ENCODE measurements at regions not wholly inside any gene's neighbourhood (a gene's known extent, or its start where the extent isn't known, plus 50 kb on each side); places are given as distances from the start of the nearest gene placed in this dataset.

DNA sequence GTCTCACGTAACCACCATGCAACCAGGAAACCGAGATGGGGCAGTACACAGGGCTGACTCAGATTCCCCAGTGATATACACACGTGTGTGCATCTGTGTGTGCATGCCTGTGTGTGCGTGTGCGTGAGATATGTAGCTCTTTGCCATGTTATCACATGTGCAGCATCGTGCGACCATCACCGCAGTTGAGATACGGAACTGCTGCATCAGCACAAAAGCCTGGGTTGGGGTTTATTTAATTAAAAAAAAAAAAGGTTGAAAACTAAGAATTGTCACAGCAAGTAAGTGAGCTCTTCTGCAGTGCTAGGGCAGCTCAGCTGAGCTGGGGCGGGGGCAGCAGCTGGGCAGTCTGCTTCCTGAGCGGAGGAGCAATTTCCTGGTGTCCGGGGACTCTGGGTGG lies 152.5 kb downstream of the RBFOX3 start:
- H3K9me3 Mint-ChIP-seq = no peaks in the 10 kb centered on the region
- H3K4me1 Mint-ChIP-seq = no peaks in the 10 kb centered on the region
- peaks cover 67% of the 10 kb centered on the region for H3K27me3 Mint-ChIP-seq (ENCODE audit: low read depth)
- no peak overlapping the region for H3K27ac Mint-ChIP-seq
- TF ChIP-seq, protein P1, sequence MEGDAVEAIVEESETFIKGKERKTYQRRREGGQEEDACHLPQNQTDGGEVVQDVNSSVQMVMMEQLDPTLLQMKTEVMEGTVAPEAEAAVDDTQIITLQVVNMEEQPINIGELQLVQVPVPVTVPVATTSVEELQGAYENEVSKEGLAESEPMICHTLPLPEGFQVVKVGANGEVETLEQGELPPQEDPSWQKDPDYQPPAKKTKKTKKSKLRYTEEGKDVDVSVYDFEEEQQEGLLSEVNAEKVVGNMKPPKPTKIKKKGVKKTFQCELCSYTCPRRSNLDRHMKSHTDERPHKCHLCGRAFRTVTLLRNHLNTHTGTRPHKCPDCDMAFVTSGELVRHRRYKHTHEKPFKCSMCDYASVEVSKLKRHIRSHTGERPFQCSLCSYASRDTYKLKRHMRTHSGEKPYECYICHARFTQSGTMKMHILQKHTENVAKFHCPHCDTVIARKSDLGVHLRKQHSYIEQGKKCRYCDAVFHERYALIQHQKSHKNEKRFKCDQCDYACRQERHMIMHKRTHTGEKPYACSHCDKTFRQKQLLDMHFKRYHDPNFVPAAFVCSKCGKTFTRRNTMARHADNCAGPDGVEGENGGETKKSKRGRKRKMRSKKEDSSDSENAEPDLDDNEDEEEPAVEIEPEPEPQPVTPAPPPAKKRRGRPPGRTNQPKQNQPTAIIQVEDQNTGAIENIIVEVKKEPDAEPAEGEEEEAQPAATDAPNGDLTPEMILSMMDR (IDR thresholded peaks at IDR 0.05; ENCODE audit: unreplicated experiment) = no peak
- no peaks in the 10 kb centered on the region for H3K36me3 Mint-ChIP-seq
- DNase-seq (ENCODE audit: low spot score in 2 of 2, unreplicated experiment in 2 of 2) = no peak
- no peak overlapping the region for H3K4me3 Mint-ChIP-seq

DNA sequence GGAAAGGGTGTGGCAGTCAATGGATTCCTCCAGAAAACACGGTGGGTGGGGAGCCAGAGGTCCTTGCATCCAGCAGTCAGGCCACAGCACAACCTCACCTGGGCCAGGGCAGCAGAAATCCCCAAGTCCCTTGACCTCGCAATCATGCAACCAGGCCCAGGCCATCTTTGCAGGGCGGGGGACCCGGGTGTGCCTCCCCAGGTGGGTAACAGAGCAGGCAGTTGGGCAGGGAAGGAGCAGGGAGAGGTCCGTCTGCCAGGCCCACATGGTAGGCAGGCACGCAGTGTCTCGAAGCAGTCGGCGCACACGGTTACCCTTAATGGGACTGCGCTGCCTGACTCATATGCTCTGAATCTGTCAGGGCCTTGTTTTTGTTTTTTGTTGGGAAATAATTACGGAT lies 153.0 kb downstream of the RBFOX3 start:
- TF ChIP-seq, protein P1 (IDR thresholded peaks at IDR 0.05; ENCODE audit: unreplicated experiment) = no peak
- Mint-ChIP-seq H3K4me1 (no peaks in the 10 kb centered on the region), H3K27ac (no peak overlapping the region), H3K27me3 (ENCODE audit: low read depth) (peaks cover 72% of the 10 kb centered on the region), H3K36me3 (no peaks in the 10 kb centered on the region), H3K4me3 (no peak overlapping the region), H3K9me3 (no peaks in the 10 kb centered on the region)
- no peak for DNase-seq (ENCODE audit: low spot score in 2 of 2, unreplicated experiment in 2 of 2)

DNA sequence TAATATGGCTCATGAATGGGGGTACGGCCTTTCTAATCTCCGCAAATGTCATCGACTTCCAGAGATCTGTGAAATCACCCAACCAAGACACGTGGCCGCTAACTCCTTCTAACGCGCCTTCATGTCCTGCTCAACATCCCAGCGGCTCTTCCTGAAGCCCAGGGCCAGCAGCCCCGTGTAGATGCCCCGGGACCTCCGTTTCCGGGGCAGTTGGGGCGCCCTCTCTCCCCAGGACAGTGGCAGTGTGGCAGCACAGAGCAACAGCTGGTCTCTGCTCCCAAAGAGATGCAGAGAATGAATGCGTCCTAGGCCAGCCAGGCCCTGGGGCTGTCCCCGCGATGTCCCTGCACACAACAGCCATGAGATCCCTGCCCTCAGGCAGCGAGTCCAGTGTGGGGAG lies 153.5 kb downstream of the RBFOX3 start:
- Mint-ChIP-seq H3K4me1 (no peaks in the 10 kb centered on the region), H3K27me3 (ENCODE audit: low read depth) (peaks cover 72% of the 10 kb centered on the region), H3K9me3 (no peaks in the 10 kb centered on the region), H3K36me3 (no peaks in the 10 kb centered on the region), H3K27ac (no peak overlapping the region), H3K4me3 (no peak overlapping the region)
- no peak for DNase-seq (ENCODE audit: low spot score in 2 of 2, unreplicated experiment in 2 of 2)
- TF ChIP-seq, protein P1 (IDR thresholded peaks at IDR 0.05; ENCODE audit: unreplicated experiment) = no peak

DNA sequence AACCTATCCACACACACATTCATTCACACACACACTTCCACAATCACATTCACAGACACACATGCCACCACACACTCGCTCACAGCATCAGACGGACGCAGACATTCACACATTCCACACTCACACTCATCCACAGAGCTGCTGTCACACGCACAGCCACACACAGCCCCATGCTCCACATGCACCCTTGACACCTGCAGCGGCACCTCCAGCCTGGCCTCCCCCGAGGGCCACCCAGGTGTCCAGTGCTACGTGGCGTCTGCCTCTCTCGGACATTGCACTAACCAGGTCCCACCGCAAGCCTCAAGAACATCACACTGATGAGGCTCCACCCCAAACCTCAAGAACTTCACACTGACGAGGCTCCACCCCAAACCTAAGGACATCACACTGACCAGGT lies 155.2 kb downstream of the RBFOX3 start:
- H3K27me3 Mint-ChIP-seq (ENCODE audit: low read depth) = peaks cover 70% of the 10 kb centered on the region
- H3K4me3 Mint-ChIP-seq = no peak overlapping the region
- H3K27ac Mint-ChIP-seq = no peak overlapping the region
- H3K36me3 Mint-ChIP-seq = no peaks in the 10 kb centered on the region
- no peaks in the 10 kb centered on the region for H3K4me1 Mint-ChIP-seq
- H3K9me3 Mint-ChIP-seq = no peaks in the 10 kb centered on the region
- no peak for DNase-seq (ENCODE audit: low spot score in 2 of 2, unreplicated experiment in 2 of 2)
- TF ChIP-seq, protein P1 (IDR thresholded peaks at IDR 0.05; ENCODE audit: unreplicated experiment) = no peak

DNA sequence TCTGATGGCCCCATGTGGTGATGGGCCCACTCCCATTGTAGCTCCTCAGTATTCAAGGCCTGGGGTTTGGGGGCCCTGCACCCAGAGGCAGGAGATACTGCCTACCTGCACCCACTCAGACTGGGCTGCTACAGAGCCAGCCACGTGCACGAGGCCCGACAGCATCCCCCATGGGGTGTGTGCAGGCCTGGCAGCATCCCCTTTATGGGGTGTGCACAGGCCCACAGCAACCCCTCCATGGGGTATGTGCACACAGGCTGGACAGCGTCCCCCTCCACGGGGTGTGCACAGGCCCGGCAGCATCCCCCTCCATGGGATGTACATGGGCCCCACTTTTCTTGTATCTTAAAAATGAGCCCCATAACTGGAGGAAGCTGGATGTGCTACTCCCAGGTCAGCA lies 156.0 kb downstream of the RBFOX3 start:
- H3K4me3 Mint-ChIP-seq = no peak overlapping the region
- H3K36me3 Mint-ChIP-seq = no peaks in the 10 kb centered on the region
- no peaks in the 10 kb centered on the region for H3K4me1 Mint-ChIP-seq
- peaks cover 68% of the 10 kb centered on the region for H3K27me3 Mint-ChIP-seq (ENCODE audit: low read depth)
- H3K9me3 Mint-ChIP-seq = no peaks in the 10 kb centered on the region
- DNase-seq (ENCODE audit: low spot score in 2 of 2, unreplicated experiment in 2 of 2) = no peak
- no peak overlapping the region for H3K27ac Mint-ChIP-seq
- TF ChIP-seq, protein P1 (IDR thresholded peaks at IDR 0.05; ENCODE audit: unreplicated experiment) = no peak

DNA sequence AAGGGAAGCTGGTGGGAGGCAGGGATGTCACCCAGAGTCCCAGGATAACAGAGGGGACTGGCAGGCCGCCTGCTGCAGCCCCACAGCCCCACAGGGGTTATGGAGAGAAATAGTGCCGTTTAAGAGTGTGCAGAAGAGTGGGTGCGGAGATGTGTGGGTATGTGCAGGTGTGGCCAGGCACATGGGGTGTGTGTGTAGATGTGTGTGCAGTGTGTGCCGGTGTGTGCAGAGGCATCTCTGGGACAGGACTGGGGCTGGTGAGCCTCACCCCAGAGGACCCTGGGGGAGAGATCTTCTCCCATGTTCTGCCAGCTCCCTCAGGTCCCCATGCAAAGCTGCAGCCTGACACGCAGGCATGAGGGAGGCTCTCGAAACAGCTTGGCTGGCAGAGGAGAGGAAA lies 157.4 kb downstream of the RBFOX3 start:
- Mint-ChIP-seq H3K9me3 (no peaks in the 10 kb centered on the region), H3K27ac (no peak overlapping the region), H3K36me3 (no peaks in the 10 kb centered on the region), H3K4me3 (no peak overlapping the region), H3K4me1 (no peaks in the 10 kb centered on the region), H3K27me3 (ENCODE audit: low read depth) (peaks cover 65% of the 10 kb centered on the region)
- no peak for DNase-seq (ENCODE audit: low spot score in 2 of 2, unreplicated experiment in 2 of 2)
- TF ChIP-seq, protein P1 (IDR thresholded peaks at IDR 0.05; ENCODE audit: unreplicated experiment) = no peak
